GM23248 (cell line): ENCODE measurements at regions not wholly inside any gene's neighbourhood (a gene's known extent, or its start where the extent isn't known, plus 50 kb on each side); places are given as distances from the start of the nearest gene placed in this dataset.

Experiments used
- DNase-seq: peaks from one replicate; pipeline ENCODE4 v3.0.0-alpha.2; 2015
- H2AFZ ChIP-seq: fragments of 200-600 bp; sonication (generic); 2 replicates; pipeline ENCODE4 v1.6.1; 2016; ENCODE audit warnings: antibody characterized with exemption
- H3F3A ChIP-seq: fragments of 200-600 bp; sonication (generic); 2 replicates; pipeline ENCODE4 v1.6.1; 2016; ENCODE audit warnings: mild to moderate bottlenecking, antibody characterized with exemption, mixed run types; ENCODE audit not compliant: insufficient read depth
- H3K27ac ChIP-seq: fragments of 200-600 bp; sonication (generic); 2 replicates; pipeline ENCODE4 v1.5.1; 2016; ENCODE audit warnings: mild to moderate bottlenecking
- H3K27me3 ChIP-seq: fragments of 200-600 bp; sonication (generic); replicated peaks from 2 replicates; pipeline ENCODE4 v1.6.1; 2016; ENCODE audit warnings: mild to moderate bottlenecking; ENCODE audit not compliant: insufficient read depth
- H3K36me3 ChIP-seq: fragments of 200-600 bp; sonication (generic); 2 replicates; pipeline ENCODE4 v1.6.1; 2016; ENCODE audit warnings: low read depth, mild to moderate bottlenecking
- H3K4me1 ChIP-seq: fragments of 200-600 bp; sonication (generic); 2 replicates; pipeline ENCODE4 v1.6.1; 2016; ENCODE audit warnings: mild to moderate bottlenecking; ENCODE audit not compliant: insufficient read depth
- H3K4me2 ChIP-seq: fragments of 200-600 bp; sonication (generic); one replicate; pipeline ENCODE4 v1.6.1; 2016; ENCODE audit warnings: mild to moderate bottlenecking; ENCODE audit not compliant: unreplicated experiment
- H3K4me3 ChIP-seq: fragments of 200-600 bp; sonication (generic); 2 replicates; pipeline ENCODE4 v1.5.1; 2016; ENCODE audit warnings: mild to moderate bottlenecking
- H3K79me2 ChIP-seq: fragments of 200-600 bp; sonication (generic); 2 replicates; pipeline ENCODE4 v1.6.1; 2016; ENCODE audit warnings: mild to moderate bottlenecking; ENCODE audit not compliant: insufficient read depth
- H3K9ac ChIP-seq: fragments of 200-600 bp; sonication (generic); 2 replicates; pipeline ENCODE4 v1.6.1; 2016; ENCODE audit warnings: mild to moderate bottlenecking
- H3K9me2 ChIP-seq: fragments of 200-600 bp; sonication (generic); 2 replicates; pipeline ENCODE4 v1.6.1; 2016; ENCODE audit warnings: mixed run types, mild to moderate bottlenecking, moderate library complexity; ENCODE audit not compliant: insufficient read depth
- H3K9me3 ChIP-seq: fragments of 200-600 bp; sonication (generic); one replicate; pipeline ENCODE4 v1.6.1; 2017; ENCODE audit warnings: low read depth
- H4K20me1 ChIP-seq: fragments of 200-600 bp; sonication (generic); 2 replicates; pipeline ENCODE4 v1.6.0; 2016; ENCODE audit not compliant: insufficient read depth
- EZH2 ChIP-seq: fragments of 200-600 bp; sonication (generic); IDR thresholded peaks from 2 replicates; pipeline ENCODE4 v1.6.1; 2018; ENCODE audit warnings: antibody characterized with exemption, mild to moderate bottlenecking; ENCODE audit not compliant: insufficient read depth, poor library complexity, severe bottlenecking
- EZH2phosphoT487 ChIP-seq: fragments of 200-600 bp; sonication (generic); IDR thresholded peaks from 2 replicates; pipeline ENCODE4 v1.6.1; 2018; ENCODE audit warnings: antibody characterized with exemption, moderate library complexity, mild to moderate bottlenecking, low read depth; ENCODE audit not compliant: insufficient read depth
- WGBS, 2 experiments: methylation state at CpG; one replicate each; pipeline ENCODE4 v1.1.6; 2015 to 2017; ENCODE audit warnings: low lambda C conversion rate in 2 of 2, low coverage in 1 of 2; ENCODE audit errors: missing lambda C conversion rate in 2 of 2; 5-methylcytosine and 5-hydroxymethylcytosine counted together
- in situ Hi-C: fragments of 300-500 bp; cut with MboI; formaldehyde crosslinking; loops from 2 replicates; pipeline ENCODE4 v1.15.0; 2020

- H3K4me1 ChIP-seq: peaks cover 25% of the 10 kb centered on the region
- H4K20me1 ChIP-seq: no peaks in the 10 kb centered on the region
- H3K4me3 ChIP-seq: no peak overlapping the region
- TF ChIP-seq EZH2: no peak
- no peak for TF ChIP-seq EZH2phosphoT487
- no peaks in the 10 kb centered on the region for H3K79me2 ChIP-seq
- H3K9me3 ChIP-seq: peaks cover 3% of the 10 kb centered on the region
- no peaks in the 10 kb centered on the region for H3K36me3 ChIP-seq
- H3K27me3 ChIP-seq: no peaks in the 10 kb centered on the region
- peaks cover 23% of the 10 kb centered on the region; the same call in 1 of the 2 replicates for H3F3A ChIP-seq
- H3K27ac ChIP-seq: no peak overlapping the region
- no peaks in the 10 kb centered on the region for H3K9me2 ChIP-seq
- in situ Hi-C loops: no loop called here
- DNase-seq: peak; percentile 50
- no peak overlapping the region for H3K9ac ChIP-seq
- peak overlapping the region; percentile 47; the same call in 1 of the 2 replicates for H2AFZ ChIP-seq
- 31 to 41% methylated on average over 4 of the region's 4 CpGs for WGBS, 2 experiments
- H3K4me2 ChIP-seq: peak overlapping the region; percentile 34
These were observed 233.0 kb upstream of the SGCD start for GRCh38 chr5:156094001-156094400.

- no peaks in the 10 kb centered on the region for H3K27me3 ChIP-seq
- in situ Hi-C loops: no loop called here
- no peaks in the 10 kb centered on the region for H3K9me3 ChIP-seq
- H4K20me1 ChIP-seq: no peaks in the 10 kb centered on the region
- H3K27ac ChIP-seq: 0 out of 2 replicates have a peak overlapping the region, but pooled peaks have one; percentile 2
- H3F3A ChIP-seq: peaks cover 23% of the 10 kb centered on the region; the same call in 1 of the 2 replicates
- TF ChIP-seq EZH2phosphoT487 (no peak), EZH2 (no peak)
- no peaks in the 10 kb centered on the region for H3K36me3 ChIP-seq
- no peaks in the 10 kb centered on the region for H3K9me2 ChIP-seq
- H3K9ac ChIP-seq: no peak overlapping the region
- no peak overlapping the region for H2AFZ ChIP-seq
- no peak overlapping the region for H3K4me2 ChIP-seq
- no peak for DNase-seq
- H3K4me3 ChIP-seq: no peak overlapping the region
- WGBS, 2 experiments: 95 to 98% methylated on average over 3 of the region's 3 CpGs
- H3K4me1 ChIP-seq: peaks cover 25% of the 10 kb centered on the region
- no peaks in the 10 kb centered on the region for H3K79me2 ChIP-seq
These were observed 231.2 kb upstream of the SGCD start for GRCh38 chr5:156095709-156096241.

- WGBS, 2 experiments: 27 to 29% methylated on average over 1 of the region's 1 CpG
- peak; percentile 78 for DNase-seq
- H3F3A ChIP-seq: peaks cover 23% of the 10 kb centered on the region; the same call in 1 of the 2 replicates
- H3K9me3 ChIP-seq: no peaks in the 10 kb centered on the region
- H3K27me3 ChIP-seq: no peaks in the 10 kb centered on the region
- peaks cover 25% of the 10 kb centered on the region for H3K4me1 ChIP-seq
- no peaks in the 10 kb centered on the region for H3K79me2 ChIP-seq
- peak overlapping the region; percentile 2; the same call in 1 of the 2 replicates for H3K27ac ChIP-seq
- no peaks in the 10 kb centered on the region for H3K36me3 ChIP-seq
- in situ Hi-C loops: no loop called here
- no peak overlapping the region for H3K4me2 ChIP-seq
- no peak overlapping the region for H2AFZ ChIP-seq
- H3K4me3 ChIP-seq: no peak overlapping the region
- TF ChIP-seq EZH2phosphoT487: no peak
- no peak for TF ChIP-seq EZH2
- H3K9ac ChIP-seq: no peak overlapping the region
- no peaks in the 10 kb centered on the region for H3K9me2 ChIP-seq
- H4K20me1 ChIP-seq: no peaks in the 10 kb centered on the region
These were observed 230.7 kb upstream of the SGCD start for GRCh38 chr5:156096259-156096658.

- no peak overlapping the region for H2AFZ ChIP-seq
- peak overlapping the region; percentile 10; the same call in 1 of the 2 replicates for H3K27ac ChIP-seq
- no peaks in the 10 kb centered on the region for H3K79me2 ChIP-seq
- H3K9ac ChIP-seq: no peak overlapping the region
- DNase-seq: peak; percentile 70
- no peak overlapping the region for H3K4me3 ChIP-seq
- no peaks in the 10 kb centered on the region for H3K9me3 ChIP-seq
- H3K36me3 ChIP-seq: no peaks in the 10 kb centered on the region
- TF ChIP-seq EZH2phosphoT487: no peak
- TF ChIP-seq EZH2: no peak
- in situ Hi-C loops: no loop called here
- 25 to 31% methylated on average over 2 of the region's 2 CpGs for WGBS, 2 experiments
- H3F3A ChIP-seq: peaks cover 23% of the 10 kb centered on the region
- no peaks in the 10 kb centered on the region for H3K9me2 ChIP-seq
- H4K20me1 ChIP-seq: no peaks in the 10 kb centered on the region
- no peaks in the 10 kb centered on the region for H3K27me3 ChIP-seq
- H3K4me2 ChIP-seq: peak overlapping the region; percentile 40
- H3K4me1 ChIP-seq: peaks cover 20% of the 10 kb centered on the region
These were observed 223.6 kb upstream of the SGCD start for GRCh38 chr5:156103155-156103885.
